PFSK-1 (cell line): ENCODE measurements at regions not wholly inside any gene's neighbourhood (a gene's known extent, or its start where the extent isn't known, plus 50 kb on each side); places are given as distances from the start of the nearest gene placed in this dataset.

Experiments used
- FOXP2 ChIP-seq: optimal IDR thresholded peaks from 2 replicates; pipeline ENCODE3; 2011; ENCODE audit warnings: borderline replicate concordance, control low read depth, inconsistent platforms; ENCODE audit not compliant: insufficient read depth; ENCODE audit errors: extremely low read length, extremely low read depth
- POLR2AphosphoS5 ChIP-seq: IDR thresholded peaks from 2 replicates; pipeline ENCODE4 v1.6.1; 2012; ENCODE audit warnings: low read depth, mild to moderate bottlenecking, control low read depth, low read length, moderate library complexity
- SIN3A ChIP-seq: IDR thresholded peaks from 2 replicates; pipeline ENCODE4 v1.6.1; 2012; ENCODE audit warnings: mild to moderate bottlenecking, low read length, moderate library complexity, borderline replicate concordance; ENCODE audit not compliant: insufficient read depth
- TAF1 ChIP-seq: IDR thresholded peaks from 2 replicates; pipeline ENCODE4 v1.6.1; 2012; ENCODE audit warnings: low read length, control low read depth, borderline replicate concordance; ENCODE audit not compliant: insufficient read depth
- TF ChIP-seq, protein P1 (sequence below), 2 experiments: IDR thresholded peaks; 2 replicates each; pipeline versions ENCODE4 v1.6.1 to v1.8.0; 2011 to 2012; ENCODE audit warnings: low read depth in 2 of 2, low read length in 2 of 2, control low read depth in 1 of 2, inconsistent platforms in 1 of 2, mild to moderate bottlenecking in 1 of 2, moderate library complexity in 1 of 2; ENCODE audit not compliant: insufficient read depth in 1 of 2

DNA sequence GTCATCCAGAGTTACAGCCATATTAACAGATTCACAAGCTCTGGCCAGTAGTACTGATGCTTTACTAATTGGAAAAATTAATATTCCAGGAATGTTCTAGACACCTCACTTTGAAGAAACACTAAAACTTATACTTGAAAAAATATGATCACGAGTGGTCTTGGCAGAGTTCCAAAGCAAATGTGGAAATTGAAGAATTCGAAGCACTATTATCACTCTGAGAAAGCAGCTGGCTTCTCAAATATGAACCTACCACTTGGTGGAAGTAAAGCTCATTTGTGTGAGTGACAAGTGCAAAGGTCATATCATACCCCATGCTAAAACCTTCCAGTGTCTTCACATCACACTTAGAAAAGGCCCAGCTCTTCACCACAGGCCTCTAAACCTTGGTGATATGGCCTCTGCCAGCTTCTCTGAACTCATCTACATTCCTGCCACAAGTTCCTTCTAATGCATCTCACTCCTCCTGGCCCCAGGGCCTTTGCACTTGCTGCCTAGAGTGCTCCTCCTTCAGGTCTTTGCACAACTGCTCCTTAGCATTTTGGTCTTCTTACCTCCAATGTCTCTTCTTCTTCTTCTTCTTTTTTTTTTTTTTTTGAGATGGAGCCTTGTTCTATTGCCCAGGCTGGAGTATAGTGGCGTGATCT lies 175.7 kb upstream of the SMIM23 start:
- TF ChIP-seq, protein P1, sequence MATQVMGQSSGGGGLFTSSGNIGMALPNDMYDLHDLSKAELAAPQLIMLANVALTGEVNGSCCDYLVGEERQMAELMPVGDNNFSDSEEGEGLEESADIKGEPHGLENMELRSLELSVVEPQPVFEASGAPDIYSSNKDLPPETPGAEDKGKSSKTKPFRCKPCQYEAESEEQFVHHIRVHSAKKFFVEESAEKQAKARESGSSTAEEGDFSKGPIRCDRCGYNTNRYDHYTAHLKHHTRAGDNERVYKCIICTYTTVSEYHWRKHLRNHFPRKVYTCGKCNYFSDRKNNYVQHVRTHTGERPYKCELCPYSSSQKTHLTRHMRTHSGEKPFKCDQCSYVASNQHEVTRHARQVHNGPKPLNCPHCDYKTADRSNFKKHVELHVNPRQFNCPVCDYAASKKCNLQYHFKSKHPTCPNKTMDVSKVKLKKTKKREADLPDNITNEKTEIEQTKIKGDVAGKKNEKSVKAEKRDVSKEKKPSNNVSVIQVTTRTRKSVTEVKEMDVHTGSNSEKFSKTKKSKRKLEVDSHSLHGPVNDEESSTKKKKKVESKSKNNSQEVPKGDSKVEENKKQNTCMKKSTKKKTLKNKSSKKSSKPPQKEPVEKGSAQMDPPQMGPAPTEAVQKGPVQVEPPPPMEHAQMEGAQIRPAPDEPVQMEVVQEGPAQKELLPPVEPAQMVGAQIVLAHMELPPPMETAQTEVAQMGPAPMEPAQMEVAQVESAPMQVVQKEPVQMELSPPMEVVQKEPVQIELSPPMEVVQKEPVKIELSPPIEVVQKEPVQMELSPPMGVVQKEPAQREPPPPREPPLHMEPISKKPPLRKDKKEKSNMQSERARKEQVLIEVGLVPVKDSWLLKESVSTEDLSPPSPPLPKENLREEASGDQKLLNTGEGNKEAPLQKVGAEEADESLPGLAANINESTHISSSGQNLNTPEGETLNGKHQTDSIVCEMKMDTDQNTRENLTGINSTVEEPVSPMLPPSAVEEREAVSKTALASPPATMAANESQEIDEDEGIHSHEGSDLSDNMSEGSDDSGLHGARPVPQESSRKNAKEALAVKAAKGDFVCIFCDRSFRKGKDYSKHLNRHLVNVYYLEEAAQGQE (IDR thresholded peaks at IDR 0.05; ENCODE audit: insufficient read depth in 1 of 2, low read depth in 2 of 2, low read length in 2 of 2) = no peak
- TF ChIP-seq FOXP2 = no peak
- no peak for TF ChIP-seq POLR2AphosphoS5
- no peak for TF ChIP-seq SIN3A
- TF ChIP-seq TAF1 = no peak

DNA sequence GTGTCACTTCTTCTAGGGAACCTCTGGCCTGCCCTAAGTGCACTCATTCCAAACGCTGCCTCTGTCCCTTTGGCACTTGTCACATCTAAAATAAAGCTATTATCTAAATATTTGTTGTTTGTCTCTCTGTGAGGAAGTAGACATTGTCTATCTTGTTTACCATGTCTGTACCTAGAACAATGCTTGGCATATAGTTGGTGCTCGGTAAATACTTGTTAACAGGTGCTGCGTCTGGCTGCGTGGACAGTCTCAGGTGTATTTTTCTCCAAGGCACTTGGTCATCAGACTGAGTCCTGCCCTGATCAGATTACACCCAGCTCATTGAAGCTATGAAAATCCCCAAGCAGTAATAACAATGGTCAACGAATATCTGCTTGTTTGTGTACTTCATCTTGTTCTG lies 174.9 kb upstream of the SMIM23 start:
- no peak for TF ChIP-seq SIN3A
- TF ChIP-seq POLR2AphosphoS5 = no peak
- no peak for TF ChIP-seq FOXP2
- TF ChIP-seq, protein P1 (IDR thresholded peaks at IDR 0.05; ENCODE audit: insufficient read depth in 1 of 2, low read depth in 2 of 2, low read length in 2 of 2) = no peak
- TF ChIP-seq TAF1 = no peak

- TF ChIP-seq POLR2AphosphoS5 = no peak
Observed at GRCh38 chr5:171612749-171613148, 172.9 kb upstream of the SMIM23 start.

DNA sequence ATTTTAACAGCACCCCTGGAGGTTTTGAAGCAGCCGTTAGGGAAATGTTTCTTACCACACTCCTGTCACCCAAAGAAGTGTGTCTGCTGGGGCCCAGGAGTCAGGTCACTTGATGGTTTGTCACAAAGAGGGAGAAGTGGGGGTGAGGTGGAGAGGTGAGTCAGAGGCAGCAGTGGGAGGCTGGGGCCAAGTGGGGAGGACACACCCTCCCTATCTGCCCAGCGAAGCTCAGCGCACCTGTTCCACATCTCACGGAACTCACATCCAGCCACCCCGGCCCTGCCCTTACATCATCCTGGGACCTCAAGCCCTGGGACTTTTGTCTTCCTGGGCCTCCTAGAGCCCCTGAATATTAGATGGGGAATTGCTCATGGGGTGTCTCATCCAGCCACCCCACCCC lies 171.1 kb upstream of the SMIM23 start:
- TF ChIP-seq, protein P1 (IDR thresholded peaks at IDR 0.05; ENCODE audit: insufficient read depth in 1 of 2, low read depth in 2 of 2, low read length in 2 of 2) = no peak
- no peak for TF ChIP-seq SIN3A
- no peak for TF ChIP-seq POLR2AphosphoS5
- no peak for TF ChIP-seq FOXP2
- no peak for TF ChIP-seq TAF1

GRCh38 chr5:171614971-171615653 lies 170.5 kb upstream of the SMIM23 start:
- TF ChIP-seq FOXP2 (no peak), TAF1 (no peak), POLR2AphosphoS5 (no peak)
- TF ChIP-seq, protein P1 (IDR thresholded peaks at IDR 0.05; ENCODE audit: insufficient read depth in 1 of 2, low read depth in 2 of 2, low read length in 2 of 2) = no peak
